Skeletal muscle tissue (tissue), 3 donors: ENCODE measurements at regions not wholly inside any gene's neighbourhood (a gene's known extent, or its start where the extent isn't known, plus 50 kb on each side); places are given as distances from the start of the nearest gene placed in this dataset.
A peak's percentile ranks its signal among the peaks of the same experiment; 100 is the strongest.

Experiments
- H3K27ac ChIP-seq: one replicate; pipeline ENCODE4 v1.7.0; 2013; ENCODE audit warnings: mild to moderate bottlenecking, low read depth, low read length, inconsistent platforms
- H3K27me3 ChIP-seq, 3 donors: one replicate each; pipeline ENCODE4 v1.7.0; 2013; ENCODE audit warnings: low read length in 3 of 3; ENCODE audit not compliant: control insufficient read depth in 3 of 3, insufficient read depth in 3 of 3
- H3K36me3 ChIP-seq, 3 donors: one replicate each; pipeline ENCODE4 v1.7.0; 2013; ENCODE audit warnings: low read length in 3 of 3; ENCODE audit not compliant: control insufficient read depth in 3 of 3, insufficient read depth in 3 of 3
- H3K4me1 ChIP-seq, 3 donors: one replicate each; pipeline ENCODE4 v1.7.0; 2013; ENCODE audit warnings: low read length in 3 of 3, mild to moderate bottlenecking in 3 of 3; ENCODE audit not compliant: control insufficient read depth in 3 of 3, insufficient read depth in 3 of 3
- H3K4me3 ChIP-seq, 3 donors: one replicate each; pipeline ENCODE4 v1.7.0; 2013; ENCODE audit warnings: low read length in 3 of 3
- H3K9ac ChIP-seq, 3 donors: one replicate each; pipeline ENCODE4 v1.7.0; 2013; ENCODE audit warnings: low read length in 3 of 3, mild to moderate bottlenecking in 3 of 3, moderate library complexity in 2 of 3, low read depth in 1 of 3
- H3K9me3 ChIP-seq, 3 donors: one replicate each; pipeline ENCODE4 v1.7.0; 2013; ENCODE audit warnings: low read length in 3 of 3; ENCODE audit not compliant: control insufficient read depth in 3 of 3
- donor health status: Osteomylitis.

- H3K36me3 ChIP-seq, result no peaks in the 10 kb centered on the region
- H3K9ac ChIP-seq, result no peak overlapping the region
- peak overlapping the region; percentile 93 for H3K27ac ChIP-seq
- H3K4me3 ChIP-seq, result no peak overlapping the region
- H3K9me3 ChIP-seq, result peaks cover 0 to 8% (median 3%) of the 10 kb centered on the region in 3 donors
- peaks cover 22 to 38% (median 35%) of the 10 kb centered on the region in 3 donors for H3K4me1 ChIP-seq
- no peaks in the 10 kb centered on the region for H3K27me3 ChIP-seq
These were observed 398.4 kb upstream of the AZI2 start for GRCh38 chr3:28746990-28747389.

GRCh38 chr3:28751864-28752263 lies 403.2 kb upstream of the AZI2 start:
- Histone ChIP-seq H3K36me3 (no peaks in the 10 kb centered on the region), H3K9ac (no peak overlapping the region), H3K4me3 (no peak overlapping the region), H3K4me1 (peaks cover 2 to 4% (median 3%) of the 10 kb centered on the region in 3 donors), H3K27me3 (no peaks in the 10 kb centered on the region), H3K9me3 (peaks cover 0 to 8% (median 3%) of the 10 kb centered on the region in 3 donors), H3K27ac (no peak overlapping the region)

- Histone ChIP-seq H3K27ac (no peak overlapping the region), H3K9ac (no peak overlapping the region), H3K4me3 (no peak overlapping the region), H3K36me3 (no peaks in the 10 kb centered on the region), H3K27me3 (no peaks in the 10 kb centered on the region), H3K4me1 (peaks cover 0 to under 1% (median 0%) of the 10 kb centered on the region in 3 donors), H3K9me3 (peaks cover 0 to 8% (median 3%) of the 10 kb centered on the region in 3 donors)
These were observed 403.7 kb upstream of the AZI2 start for GRCh38 chr3:28752290-28752689.

- no peaks in the 10 kb centered on the region for H3K4me1 ChIP-seq
- H3K36me3 ChIP-seq, result no peaks in the 10 kb centered on the region
- H3K9ac ChIP-seq, result no peak overlapping the region
- H3K4me3 ChIP-seq, result no peak overlapping the region
- peaks cover 0 to under 1% (median 0%) of the 10 kb centered on the region in 3 donors for H3K9me3 ChIP-seq
- H3K27ac ChIP-seq, result no peak overlapping the region
- H3K27me3 ChIP-seq, result no peaks in the 10 kb centered on the region
These were observed 407.4 kb upstream of the AZI2 start for GRCh38 chr3:28756056-28756455.

- H3K9ac ChIP-seq, result no peak overlapping the region
- no peaks in the 10 kb centered on the region for H3K36me3 ChIP-seq
- H3K27me3 ChIP-seq, result no peaks in the 10 kb centered on the region
- no peaks in the 10 kb centered on the region for H3K4me1 ChIP-seq
- H3K9me3 ChIP-seq, result no peaks in the 10 kb centered on the region
- no peak overlapping the region for H3K27ac ChIP-seq
- H3K4me3 ChIP-seq, result no peak overlapping the region
These were observed 409.5 kb upstream of the AZI2 start for GRCh38 chr3:28758115-28758514.

GRCh38 chr3:28761375-28761774 lies 412.8 kb upstream of the AZI2 start:
- Histone ChIP-seq H3K27me3 (no peaks in the 10 kb centered on the region), H3K9ac (no peak overlapping the region), H3K4me3 (no peak overlapping the region), H3K27ac (no peak overlapping the region), H3K36me3 (no peaks in the 10 kb centered on the region), H3K4me1 (no peaks in the 10 kb centered on the region), H3K9me3 (no peaks in the 10 kb centered on the region)

- no peaks in the 10 kb centered on the region for H3K36me3 ChIP-seq
- H3K9me3 ChIP-seq, result peaks cover 0 to 3% (median 0%) of the 10 kb centered on the region in 3 donors
- no peak overlapping the region for H3K4me3 ChIP-seq
- H3K27ac ChIP-seq, result no peak overlapping the region
- no peaks in the 10 kb centered on the region for H3K27me3 ChIP-seq
- H3K9ac ChIP-seq, result no peak overlapping the region
- no peaks in the 10 kb centered on the region for H3K4me1 ChIP-seq
These were observed 416.6 kb upstream of the AZI2 start for GRCh38 chr3:28765194-28765593.

- H3K4me1 ChIP-seq, result no peaks in the 10 kb centered on the region
- H3K4me3 ChIP-seq, result no peak overlapping the region
- no peaks in the 10 kb centered on the region for H3K36me3 ChIP-seq
- H3K27me3 ChIP-seq, result no peaks in the 10 kb centered on the region
- H3K9me3 ChIP-seq, result peaks cover 0 to 9% (median 3%) of the 10 kb centered on the region in 3 donors
- H3K9ac ChIP-seq, result no peak overlapping the region
- H3K27ac ChIP-seq, result no peak overlapping the region
These were observed 419.8 kb upstream of the AZI2 start for GRCh38 chr3:28768439-28768838.

- H3K36me3 ChIP-seq, result no peaks in the 10 kb centered on the region
- H3K9me3 ChIP-seq, result peaks cover 0 to 5% (median 0%) of the 10 kb centered on the region in 3 donors
These were observed 429.3 kb upstream of the AZI2 start for GRCh38 chr3:28777806-28778475.

GRCh38 chr3:28780480-28780879 lies 431.9 kb upstream of the AZI2 start:
- Histone ChIP-seq H3K9ac (no peak overlapping the region), H3K36me3 (no peaks in the 10 kb centered on the region), H3K9me3 (no peaks in the 10 kb centered on the region), H3K4me1 (no peaks in the 10 kb centered on the region), H3K4me3 (no peak overlapping the region), H3K27me3 (no peaks in the 10 kb centered on the region), H3K27ac (no peak overlapping the region)

More at GRCh38 chr3:28777806-28778475, 429.3 kb upstream of the AZI2 start:
- Histone ChIP-seq H3K4me1 (no peaks in the 10 kb centered on the region), H3K9ac (no peak overlapping the region), H3K27me3 (no peaks in the 10 kb centered on the region), H3K4me3 (no peak overlapping the region), H3K27ac (no peak overlapping the region)
